Upper lobe of left lung (tissue), 6 donors: ENCODE measurements at regions not wholly inside any gene's neighbourhood (a gene's known extent, or its start where the extent isn't known, plus 50 kb on each side); places are given as distances from the start of the nearest gene placed in this dataset.

Source experiments
- ATAC-seq, 2 donors: fragments of 200-7000 bp; cut with Tn5 transposase; one replicate each; pipeline ENCODE4 v1.9.1; 2022; ENCODE audit warnings: mild to moderate bottlenecking in 2 of 2, moderate library complexity in 2 of 2; ENCODE audit not compliant: low FRiP score in 2 of 2
- DNase-seq, 2 donors: peaks; one replicate each; pipeline ENCODE4 v3.0.0-alpha.2; 2019 to 2020
- H3K27ac ChIP-seq, 4 donors: fragments of 200-600 bp; sonication (generic); one replicate each; pipeline ENCODE4 v1.5.1; 2016 to 2019
- H3K27me3 ChIP-seq, 4 donors: fragments of 200-600 bp; sonication (generic); one replicate each; pipeline ENCODE4 v1.5.1; 2017 to 2019
- H3K36me3 ChIP-seq, 4 donors: fragments of 200-600 bp; sonication (generic); one replicate each; pipeline ENCODE4 v1.5.1; 2016 to 2019
- H3K4me1 ChIP-seq, 4 donors: fragments of 200-600 bp; sonication (generic); one replicate each; pipeline ENCODE4 v1.5.1; 2018 to 2019
- H3K4me3 ChIP-seq, 4 donors: fragments of 200-600 bp; sonication (generic); one replicate each; pipeline ENCODE4 v1.5.1; 2017 to 2019; ENCODE audit warnings: mild to moderate bottlenecking in 2 of 4, moderate library complexity in 1 of 4
- H3K9me3 ChIP-seq, 4 donors: fragments of 200-600 bp; sonication (generic); one replicate each; pipeline ENCODE4 v1.5.1; 2018 to 2019
- EP300 ChIP-seq, 4 donors: sonication (generic); formaldehyde crosslinking; IDR thresholded peaks; one replicate each; pipeline ENCODE4 v1.5.1; 2017; ENCODE audit warnings: antibody characterized with exemption in 4 of 4, control low read depth in 2 of 4
- POLR2A ChIP-seq, 4 donors: fragments of 450-650 bp; IDR thresholded peaks; one replicate each; pipeline ENCODE4 v1.5.1; 2016 to 2017; ENCODE audit warnings: antibody characterized with exemption in 4 of 4, mild to moderate bottlenecking in 2 of 4
- POLR2AphosphoS5 ChIP-seq, 2 donors: sonication (generic); formaldehyde crosslinking; IDR thresholded peaks; one replicate each; pipeline ENCODE4 v1.5.1; 2017; ENCODE audit warnings: antibody characterized with exemption in 2 of 2
- WGBS, 2 donors: methylation state at CpG; one replicate each; pipeline ENCODE4 v1.1.5; 2017 to 2018; 5-methylcytosine and 5-hydroxymethylcytosine counted together
- TF ChIP-seq, protein P1 (sequence below), 6 experiments: fragments of 450-650 bp in 4 of 6; fragments of 200-600 bp in 2 of 6; sonication (generic) in 2 of 6; IDR thresholded peaks; one replicate each; pipeline ENCODE4 v1.5.1; 2016 to 2019; ENCODE audit warnings: antibody characterized with exemption in 6 of 6
- donor health status: DM: no; HTN: no; CAD: no; lungs with moderate emphysema.
- donor health status: DM: no; HTN: yes; CAD: no; lungs with severe emphysema.

DNA sequence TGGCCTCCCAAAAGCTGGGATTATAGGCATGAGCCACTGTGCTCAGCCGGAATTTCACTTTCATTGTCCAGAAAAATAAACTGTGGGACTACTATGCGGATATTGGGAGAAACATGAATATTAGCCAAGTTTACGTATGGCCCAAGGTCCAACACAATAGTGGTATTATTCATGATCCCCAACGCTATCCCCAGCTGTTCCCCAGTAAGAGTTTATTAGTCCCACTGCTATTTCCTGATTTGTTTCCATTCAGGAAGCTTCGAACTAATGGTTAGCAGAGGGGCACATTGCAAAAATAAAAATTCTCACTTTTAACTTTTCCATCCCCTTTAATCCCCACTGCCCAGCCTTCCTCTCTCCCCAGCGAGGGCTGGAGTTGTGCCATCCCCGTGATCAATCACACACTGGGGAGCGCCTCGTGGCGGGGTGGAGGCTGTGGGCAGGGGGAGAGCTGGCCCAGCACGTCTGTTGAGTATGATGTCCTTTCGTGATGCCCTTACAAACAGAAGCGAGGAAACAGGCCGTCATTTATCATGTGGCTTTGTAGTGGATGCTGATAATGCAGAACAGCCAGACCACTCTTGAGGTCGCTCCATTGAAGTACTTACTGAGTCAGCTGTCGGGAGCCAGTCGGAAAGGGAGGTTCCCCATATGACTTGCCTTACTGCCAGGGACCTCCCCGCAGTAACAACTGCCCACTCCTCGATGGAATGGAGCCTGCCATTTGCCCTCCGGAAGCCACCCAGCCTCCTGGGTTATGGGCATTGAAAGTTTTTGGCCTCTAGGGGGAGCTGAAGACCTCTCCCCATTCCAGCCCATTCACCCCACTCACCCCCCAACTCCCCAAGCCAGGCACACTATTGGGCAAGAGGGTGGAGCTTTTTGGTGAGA lies 117.0 kb downstream of the KDR start:
- Histone ChIP-seq H3K27me3 (no peaks in the 10 kb centered on the region), H3K27ac (peak overlapping the region in 1 of 4 donors; percentile 26), H3K36me3 (no peaks in the 10 kb centered on the region), H3K4me1 (peaks cover 0 to 9% (median 4%) of the 10 kb centered on the region in 4 donors), H3K9me3 (no peaks in the 10 kb centered on the region), H3K4me3 (no peak overlapping the region)
- DNase-seq (peak in 1 of 2 donors; percentile 52), ATAC-seq (peak in 1 of 2 donors; percentile 49)
- TF ChIP-seq, protein P1, sequence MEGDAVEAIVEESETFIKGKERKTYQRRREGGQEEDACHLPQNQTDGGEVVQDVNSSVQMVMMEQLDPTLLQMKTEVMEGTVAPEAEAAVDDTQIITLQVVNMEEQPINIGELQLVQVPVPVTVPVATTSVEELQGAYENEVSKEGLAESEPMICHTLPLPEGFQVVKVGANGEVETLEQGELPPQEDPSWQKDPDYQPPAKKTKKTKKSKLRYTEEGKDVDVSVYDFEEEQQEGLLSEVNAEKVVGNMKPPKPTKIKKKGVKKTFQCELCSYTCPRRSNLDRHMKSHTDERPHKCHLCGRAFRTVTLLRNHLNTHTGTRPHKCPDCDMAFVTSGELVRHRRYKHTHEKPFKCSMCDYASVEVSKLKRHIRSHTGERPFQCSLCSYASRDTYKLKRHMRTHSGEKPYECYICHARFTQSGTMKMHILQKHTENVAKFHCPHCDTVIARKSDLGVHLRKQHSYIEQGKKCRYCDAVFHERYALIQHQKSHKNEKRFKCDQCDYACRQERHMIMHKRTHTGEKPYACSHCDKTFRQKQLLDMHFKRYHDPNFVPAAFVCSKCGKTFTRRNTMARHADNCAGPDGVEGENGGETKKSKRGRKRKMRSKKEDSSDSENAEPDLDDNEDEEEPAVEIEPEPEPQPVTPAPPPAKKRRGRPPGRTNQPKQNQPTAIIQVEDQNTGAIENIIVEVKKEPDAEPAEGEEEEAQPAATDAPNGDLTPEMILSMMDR (IDR thresholded peaks at IDR 0.05): peak in 2 of 6 experiments; percentile 14 to 26
- peak in 1 of 2 donors; percentile 24 for TF ChIP-seq POLR2AphosphoS5 (IDR thresholded peaks at IDR 0.05)
- TF ChIP-seq EP300 (IDR thresholded peaks at IDR 0.05): no peak
- no peak for TF ChIP-seq POLR2A (IDR thresholded peaks at IDR 0.05)
- WGBS, 2 donors: 64 to 78% methylated on average over 18 to 20 of the region's 20 CpGs

DNA sequence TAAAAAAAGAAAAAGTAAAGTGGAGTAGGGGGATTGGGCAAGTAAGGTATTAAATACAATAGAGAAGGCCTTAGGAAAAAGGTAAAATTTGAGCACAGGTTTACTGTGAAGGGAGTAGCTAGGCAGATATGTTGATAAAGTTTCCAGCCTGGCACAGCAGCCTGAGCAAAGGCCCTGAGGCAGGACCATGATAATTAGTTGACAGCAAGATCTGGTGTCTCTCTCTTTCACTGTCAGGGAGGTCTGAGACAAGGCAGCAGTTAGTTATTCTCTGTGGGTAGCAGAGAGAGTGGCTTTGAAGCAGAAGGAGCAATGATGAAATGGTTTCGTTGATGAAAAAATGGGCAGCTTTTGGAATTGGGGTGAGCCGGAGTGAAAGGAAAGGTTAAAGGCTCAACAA lies 119.5 kb downstream of the KDR start:
- no peak for DNase-seq
- Histone ChIP-seq H3K27me3 (no peaks in the 10 kb centered on the region), H3K36me3 (no peaks in the 10 kb centered on the region), H3K9me3 (no peaks in the 10 kb centered on the region), H3K27ac (no peak overlapping the region), H3K4me1 (peaks cover 0 to 14% (median 4%) of the 10 kb centered on the region in 4 donors), H3K4me3 (no peak overlapping the region)
- 93 to 98% methylated on average over 2 of the region's 2 CpGs for WGBS, 2 donors
- no peak for TF ChIP-seq POLR2A (IDR thresholded peaks at IDR 0.05)
- TF ChIP-seq, protein P1 (IDR thresholded peaks at IDR 0.05): no peak
- TF ChIP-seq EP300 (IDR thresholded peaks at IDR 0.05): no peak
- no peak for TF ChIP-seq POLR2AphosphoS5 (IDR thresholded peaks at IDR 0.05)
- no peak for ATAC-seq

DNA sequence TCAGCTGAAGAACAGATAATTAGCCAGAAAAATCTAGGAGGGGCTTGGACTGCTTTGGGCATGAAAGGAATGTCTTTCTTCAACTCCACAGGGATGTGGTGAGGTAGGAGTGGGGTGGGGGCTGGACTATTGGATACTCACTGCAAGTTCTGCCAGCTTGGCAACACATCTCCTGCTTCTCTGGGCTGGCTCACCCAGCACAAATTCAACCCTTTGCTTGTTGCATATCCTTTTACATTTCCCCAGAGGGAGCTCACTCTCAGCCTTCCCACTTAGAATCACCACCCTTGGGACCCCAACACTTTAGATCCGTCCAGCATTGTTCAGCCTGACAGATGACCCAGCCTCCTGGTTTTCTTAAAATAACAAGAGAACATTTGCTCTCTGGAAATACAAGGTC lies 120.6 kb downstream of the KDR start:
- Histone ChIP-seq H3K4me3 (no peak overlapping the region), H3K27me3 (no peaks in the 10 kb centered on the region), H3K9me3 (no peaks in the 10 kb centered on the region), H3K4me1 (peaks cover 0 to 14% (median 4%) of the 10 kb centered on the region in 4 donors), H3K36me3 (no peaks in the 10 kb centered on the region), H3K27ac (no peak overlapping the region)
- 29 to 66% methylated on average over 1 of the region's 1 CpG for WGBS, 2 donors
- DNase-seq: no peak
- TF ChIP-seq POLR2AphosphoS5 (IDR thresholded peaks at IDR 0.05): no peak
- TF ChIP-seq, protein P1 (IDR thresholded peaks at IDR 0.05): no peak
- no peak for TF ChIP-seq POLR2A (IDR thresholded peaks at IDR 0.05)
- no peak for TF ChIP-seq EP300 (IDR thresholded peaks at IDR 0.05)
- ATAC-seq: peak in 1 of 2 donors; percentile 68

DNA sequence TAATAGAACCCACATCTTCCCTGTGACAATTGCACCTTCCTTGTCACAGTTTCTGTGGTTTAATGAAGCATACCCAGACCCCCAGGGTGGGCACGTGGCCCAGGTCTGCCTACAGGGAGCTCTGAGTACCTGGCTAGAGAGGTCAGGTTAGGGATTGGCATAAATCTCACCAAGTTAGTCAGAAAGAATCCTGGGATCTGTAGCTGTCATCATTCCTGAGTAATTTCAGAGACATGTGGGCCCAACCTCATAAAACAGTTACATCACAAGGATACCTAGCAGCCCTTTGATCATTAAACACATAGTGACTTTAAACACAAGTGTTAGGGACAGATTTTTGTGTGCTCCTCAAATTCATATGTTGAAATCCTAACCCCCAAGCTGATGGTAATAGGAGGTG lies 123.0 kb downstream of the KDR start:
- Histone ChIP-seq H3K4me3 (no peak overlapping the region), H3K4me1 (peaks cover 0 to 14% (median 4%) of the 10 kb centered on the region in 4 donors), H3K27me3 (no peaks in the 10 kb centered on the region), H3K27ac (no peak overlapping the region), H3K9me3 (no peaks in the 10 kb centered on the region), H3K36me3 (no peaks in the 10 kb centered on the region)
- no peak for TF ChIP-seq POLR2AphosphoS5 (IDR thresholded peaks at IDR 0.05)
- DNase-seq (no peak), ATAC-seq (no peak)
- 71 to 89% methylated on average over 1 of the region's 1 CpG for WGBS, 2 donors

DNA sequence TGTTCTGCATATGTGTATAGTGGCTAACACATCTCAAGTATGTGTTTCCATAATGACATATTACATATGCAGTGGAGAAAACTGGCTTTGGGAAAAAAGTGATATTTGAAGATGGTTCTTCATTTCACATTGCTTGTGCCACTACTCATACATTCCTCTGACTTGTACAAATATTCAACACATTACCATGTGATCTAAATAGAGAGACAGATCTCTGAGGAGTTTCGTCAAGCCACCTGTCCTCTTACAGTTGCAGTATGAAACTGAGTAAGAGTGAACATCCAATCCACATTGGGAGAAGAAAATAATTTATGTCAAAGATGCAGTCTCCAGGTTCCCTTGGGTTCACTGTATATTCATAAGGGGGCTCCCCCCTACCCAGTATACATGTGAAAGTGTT lies 123.9 kb downstream of the KDR start:
- H3K27me3 ChIP-seq: no peaks in the 10 kb centered on the region
- WGBS, 2 donors: 59 to 73% methylated on average over 1 of the region's 1 CpG
- ATAC-seq (no peak), DNase-seq (no peak)
- H3K4me3 ChIP-seq: no peak overlapping the region
- TF ChIP-seq EP300 (IDR thresholded peaks at IDR 0.05) (no peak), POLR2A (IDR thresholded peaks at IDR 0.05) (no peak), POLR2AphosphoS5 (IDR thresholded peaks at IDR 0.05) (no peak)
- TF ChIP-seq, protein P1 (IDR thresholded peaks at IDR 0.05): no peak
- no peaks in the 10 kb centered on the region for H3K9me3 ChIP-seq
- H3K36me3 ChIP-seq: no peaks in the 10 kb centered on the region
- H3K27ac ChIP-seq: no peak overlapping the region
- peaks cover 0 to 14% (median 4%) of the 10 kb centered on the region in 4 donors for H3K4me1 ChIP-seq
